SK-N-SH treated with all-trans-retinoic acid at 6 μM for 48 hours (cell line): ENCODE measurements at regions not wholly inside any gene's neighbourhood (a gene's known extent, or its start where the extent isn't known, plus 50 kb on each side); places are given as distances from the start of the nearest gene placed in this dataset.

Experiments used
- ATAC-seq: fragments of 200-7000 bp; cut with Tn5 transposase; 3 replicates; pipeline ENCODE4 v1.9.1; 2020; ENCODE audit warnings: mild to moderate bottlenecking, moderate library complexity
- BACH2 ChIP-seq: fragments of 250-450 bp; sonication (Bioruptor Pico); IDR thresholded peaks from 2 replicates; pipeline ENCODE4 v1.9.0; 2021; ENCODE audit warnings: mild to moderate bottlenecking, borderline replicate concordance
- CREB5 ChIP-seq: fragments of 250-450 bp; sonication (Bioruptor Pico); IDR thresholded peaks from 2 replicates; pipeline ENCODE4 v1.5.1; 2020; ENCODE audit warnings: low read depth, mild to moderate bottlenecking, moderate library complexity
- CSDC2 ChIP-seq: fragments of 250-450 bp; sonication (Bioruptor Pico); IDR thresholded peaks from 2 replicates; pipeline ENCODE4 v1.5.0; 2020; ENCODE audit warnings: mild to moderate bottlenecking, moderate library complexity
- ESRRG ChIP-seq: fragments of 250-450 bp; sonication (Bioruptor Pico); IDR thresholded peaks from 2 replicates; pipeline ENCODE4 v1.6.1; 2021; ENCODE audit warnings: mild to moderate bottlenecking
- PATZ1 ChIP-seq: fragments of 250-450 bp; sonication (Bioruptor Pico); IDR thresholded peaks from 2 replicates; pipeline ENCODE4 v1.8.0; 2020; ENCODE audit warnings: mild to moderate bottlenecking, moderate library complexity, borderline replicate concordance
- PPARA ChIP-seq: fragments of 250-450 bp; sonication (Bioruptor Pico); IDR thresholded peaks from 2 replicates; pipeline ENCODE4 v1.5.0; 2020; ENCODE audit warnings: mild to moderate bottlenecking, borderline replicate concordance
- RARB ChIP-seq: fragments of 250-450 bp; sonication (Bioruptor Pico); IDR thresholded peaks from 2 replicates; pipeline ENCODE4 v1.8.0; 2021; ENCODE audit warnings: mild to moderate bottlenecking, moderate library complexity
- SNAI2 ChIP-seq: fragments of 250-450 bp; sonication (Bioruptor Pico); IDR thresholded peaks from 2 replicates; pipeline ENCODE4 v1.5.0; 2020; ENCODE audit warnings: mild to moderate bottlenecking, moderate library complexity
- TCF4 ChIP-seq: fragments of 250-450 bp; sonication (Bioruptor Pico); IDR thresholded peaks from 2 replicates; pipeline ENCODE4 v1.8.0; 2021; ENCODE audit warnings: mild to moderate bottlenecking, moderate library complexity, borderline replicate concordance
- TOX ChIP-seq: fragments of 250-450 bp; sonication (Bioruptor Pico); IDR thresholded peaks from 2 replicates; pipeline ENCODE4 v1.8.0; 2021; ENCODE audit warnings: mild to moderate bottlenecking, moderate library complexity, borderline replicate concordance
- TSHZ2 ChIP-seq: fragments of 250-450 bp; sonication (Bioruptor Pico); IDR thresholded peaks from 2 replicates; pipeline ENCODE4 v1.5.0; 2020; ENCODE audit warnings: mild to moderate bottlenecking, moderate library complexity
- ZFP3 ChIP-seq: fragments of 250-450 bp; sonication (Bioruptor Pico); IDR thresholded peaks from 2 replicates; pipeline ENCODE4 v1.5.0; 2020; ENCODE audit warnings: mild to moderate bottlenecking, moderate library complexity
- ZFP30 ChIP-seq: fragments of 450-650 bp; formaldehyde crosslinking; IDR thresholded peaks from 2 replicates; pipeline ENCODE4 v1.5.0; 2022; ENCODE audit warnings: mild to moderate bottlenecking, moderate library complexity
- ZNF70 ChIP-seq: fragments of 450-650 bp; formaldehyde crosslinking; IDR thresholded peaks from 2 replicates; pipeline ENCODE4 v1.5.0; 2020; ENCODE audit warnings: mild to moderate bottlenecking, moderate library complexity
- TF ChIP-seq, protein P1 (sequence below): fragments of 250-450 bp; sonication (Bioruptor Pico); IDR thresholded peaks from 2 replicates; pipeline ENCODE4 v1.5.1; 2021; ENCODE audit warnings: mild to moderate bottlenecking, moderate library complexity
- TF ChIP-seq, protein P2 (sequence below): fragments of 250-450 bp; sonication (Bioruptor Pico); IDR thresholded peaks from 2 replicates; pipeline ENCODE4 v1.8.0; 2021; ENCODE audit warnings: low read depth, mild to moderate bottlenecking, moderate library complexity, borderline replicate concordance

DNA sequence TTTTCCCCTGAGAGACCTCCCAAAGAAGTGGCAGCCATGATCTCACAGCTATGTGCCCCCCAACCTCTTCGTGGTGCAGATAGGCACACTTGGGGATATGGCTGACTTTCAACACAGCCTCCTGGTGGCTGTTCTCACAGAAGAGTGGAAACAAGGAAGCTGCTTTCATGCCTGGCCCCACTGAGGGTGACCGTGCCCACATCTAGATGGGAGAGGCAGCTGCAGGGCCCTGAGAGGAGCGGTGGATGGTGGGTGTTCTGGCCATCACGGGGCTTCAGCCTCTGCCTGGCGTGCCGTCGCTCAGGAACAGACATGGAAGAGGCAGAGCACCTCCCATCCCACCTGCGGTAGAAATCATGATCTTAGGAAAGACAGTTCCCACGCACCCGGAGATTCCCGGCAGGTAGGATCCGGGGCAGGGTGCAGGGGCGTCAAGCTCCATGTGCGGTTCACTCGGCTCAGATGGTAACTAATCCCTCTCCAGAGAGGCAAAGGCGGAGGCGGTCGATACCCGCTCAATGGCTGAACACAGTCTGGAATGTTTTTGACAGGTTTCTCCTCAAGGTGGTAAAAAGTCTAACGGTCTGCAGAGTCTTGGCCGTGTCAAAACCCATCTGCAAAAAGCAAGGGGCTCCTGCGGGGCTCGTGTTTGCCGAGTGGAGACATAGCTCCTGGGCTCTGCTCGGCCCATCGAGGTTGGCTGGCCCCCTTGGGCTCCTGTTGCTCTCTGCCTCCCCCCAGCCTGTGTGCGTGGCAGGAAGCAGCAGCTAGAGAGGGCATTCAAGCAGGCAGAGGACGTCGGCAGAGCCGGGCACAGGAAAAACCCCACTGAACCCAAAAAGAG lies 225.2 kb upstream of the RTL1 start (continued):
- TF ChIP-seq PATZ1 (CRISPR knock-in tag) (no peak), TOX (no peak), PPARA (CRISPR knock-in tag) (no peak)

- TF ChIP-seq ZFP3 (CRISPR knock-in tag) (no peak), CREB5 (CRISPR knock-in tag) (no peak), TSHZ2 (CRISPR knock-in tag) (no peak), BACH2 (CRISPR knock-in tag) (no peak), ZNF70 (CRISPR knock-in tag) (no peak), ESRRG (CRISPR knock-in tag) (no peak), TOX (no peak), ZFP30 (CRISPR knock-in tag) (no peak), PATZ1 (CRISPR knock-in tag) (no peak)
- TF ChIP-seq, protein P1, sequence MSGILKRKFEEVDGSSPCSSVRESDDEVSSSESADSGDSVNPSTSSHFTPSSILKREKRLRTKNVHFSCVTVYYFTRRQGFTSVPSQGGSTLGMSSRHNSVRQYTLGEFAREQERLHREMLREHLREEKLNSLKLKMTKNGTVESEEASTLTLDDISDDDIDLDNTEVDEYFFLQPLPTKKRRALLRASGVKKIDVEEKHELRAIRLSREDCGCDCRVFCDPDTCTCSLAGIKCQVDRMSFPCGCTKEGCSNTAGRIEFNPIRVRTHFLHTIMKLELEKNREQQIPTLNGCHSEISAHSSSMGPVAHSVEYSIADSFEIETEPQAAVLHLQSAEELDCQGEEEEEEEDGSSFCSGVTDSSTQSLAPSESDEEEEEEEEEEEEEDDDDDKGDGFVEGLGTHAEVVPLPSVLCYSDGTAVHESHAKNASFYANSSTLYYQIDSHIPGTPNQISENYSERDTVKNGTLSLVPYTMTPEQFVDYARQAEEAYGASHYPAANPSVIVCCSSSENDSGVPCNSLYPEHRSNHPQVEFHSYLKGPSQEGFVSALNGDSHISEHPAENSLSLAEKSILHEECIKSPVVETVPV = no peak
- TF ChIP-seq, all 23 proteins: peak for 0
- no peak for ATAC-seq
Observed at GRCh38 chr14:101129521-101130167, 226.1 kb upstream of the RTL1 start.

DNA sequence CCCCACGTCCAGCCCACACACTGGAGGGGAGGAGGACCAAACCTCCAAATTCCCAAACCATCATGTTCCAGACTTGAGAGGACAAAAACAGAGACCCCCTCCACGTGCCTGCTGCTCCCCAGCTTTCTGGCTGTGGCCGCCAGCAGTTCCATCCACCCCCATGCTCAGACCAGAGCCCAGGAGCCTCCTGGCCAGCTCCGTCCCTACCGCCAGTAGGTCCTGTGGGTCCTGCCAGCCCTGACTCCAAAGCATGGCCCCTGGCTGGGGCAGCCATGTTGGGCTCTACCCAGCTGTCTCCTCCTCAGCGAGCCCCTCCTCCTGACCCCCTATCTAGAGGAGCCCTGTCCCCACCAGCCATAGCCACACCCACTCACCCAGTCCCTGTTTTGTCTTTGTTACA lies 227.3 kb upstream of the RTL1 start:
- ATAC-seq = no peak
- TF ChIP-seq SNAI2 (CRISPR knock-in tag) (no peak), BACH2 (CRISPR knock-in tag) (no peak), TOX (no peak), TCF4 (CRISPR knock-in tag) (no peak), ZFP3 (CRISPR knock-in tag) (no peak), ZFP30 (CRISPR knock-in tag) (no peak), RARB (CRISPR knock-in tag) (no peak), PPARA (CRISPR knock-in tag) (no peak), CSDC2 (CRISPR knock-in tag) (no peak)
- TF ChIP-seq, protein P2, sequence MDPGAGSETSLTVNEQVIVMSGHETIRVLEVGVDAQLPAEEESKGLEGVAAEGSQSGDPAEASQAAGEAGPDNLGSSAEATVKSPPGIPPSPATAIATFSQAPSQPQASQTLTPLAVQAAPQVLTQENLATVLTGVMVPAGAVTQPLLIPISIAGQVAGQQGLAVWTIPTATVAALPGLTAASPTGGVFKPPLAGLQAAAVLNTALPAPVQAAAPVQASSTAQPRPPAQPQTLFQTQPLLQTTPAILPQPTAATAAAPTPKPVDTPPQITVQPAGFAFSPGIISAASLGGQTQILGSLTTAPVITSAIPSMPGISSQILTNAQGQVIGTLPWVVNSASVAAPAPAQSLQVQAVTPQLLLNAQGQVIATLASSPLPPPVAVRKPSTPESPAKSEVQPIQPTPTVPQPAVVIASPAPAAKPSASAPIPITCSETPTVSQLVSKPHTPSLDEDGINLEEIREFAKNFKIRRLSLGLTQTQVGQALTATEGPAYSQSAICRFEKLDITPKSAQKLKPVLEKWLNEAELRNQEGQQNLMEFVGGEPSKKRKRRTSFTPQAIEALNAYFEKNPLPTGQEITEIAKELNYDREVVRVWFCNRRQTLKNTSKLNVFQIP (CRISPR knock-in tag) = no peak
- TF ChIP-seq, protein P1 = no peak
